IMR-90 (cell line): ENCODE measurements at regions not wholly inside any gene's neighbourhood (a gene's known extent, or its start where the extent isn't known, plus 50 kb on each side); places are given as distances from the start of the nearest gene placed in this dataset.

Source experiments
- ATAC-seq: fragments of 200-7000 bp; cut with Tn5 transposase; 2 replicates; pipeline ENCODE4 v1.9.1; 2020; ENCODE audit warnings: low read depth, mild to moderate bottlenecking, moderate library complexity
- BruUV-seq: library from RNA; stranded (reverse); fragments of 400-500 nt; replicated peaks from 2 replicates; lab custom pipeline; 2021; lab: Mats Ljungman, UMichigan
- CTCF ChIA-PET: fragments of 300-600 bp; formaldehyde crosslinking; extraction: SDS; loops from one replicate; lab custom pipeline; 2021; ENCODE audit warnings: antibody characterized with exemption; lab: Yijun Ruan, JAX
- POLR2A ChIA-PET: fragments of 300-600 bp; sonication (Branson Sonifier 250); formaldehyde crosslinking; loops from one replicate; lab custom pipeline; 2022; ENCODE audit warnings: antibody characterized with exemption; ENCODE audit not compliant: unreplicated experiment; lab: Charles Lee
- DNase-seq: peaks from one replicate; pipeline ENCODE4 v3.0.0; 2013
- H2AFZ ChIP-seq: replicated peaks from 2 replicates; pipeline ENCODE3; 2013; ENCODE audit warnings: low read length, mild to moderate bottlenecking; ENCODE audit not compliant: poor library complexity
- H2AK5ac ChIP-seq: 2 replicates; pipeline ENCODE4 v1.6.1; 2013; ENCODE audit warnings: low read depth, low read length, inconsistent platforms
- H2AK9ac ChIP-seq: replicated peaks from 2 replicates; pipeline ENCODE3; 2013; ENCODE audit warnings: mild to moderate bottlenecking, low read depth, low read length, moderate library complexity; ENCODE audit not compliant: poor library complexity
- H2BK120ac ChIP-seq: 2 replicates; pipeline ENCODE4 v1.6.1; 2013; ENCODE audit warnings: low read depth, low read length, inconsistent platforms
- H2BK15ac ChIP-seq: 3 replicates; pipeline ENCODE4 v1.6.1; 2013; ENCODE audit warnings: low read depth, low read length, inconsistent platforms
- H2BK20ac ChIP-seq: 2 replicates; pipeline ENCODE4 v1.6.1; 2013; ENCODE audit warnings: low read depth, mild to moderate bottlenecking, inconsistent platforms, low read length, moderate library complexity
- H2BK5ac ChIP-seq: 2 replicates; pipeline ENCODE4 v1.6.1; 2013; ENCODE audit warnings: mild to moderate bottlenecking, low read depth, low read length, inconsistent platforms; ENCODE audit not compliant: poor library complexity, severe bottlenecking
- H3K14ac ChIP-seq: replicated peaks from 2 replicates; pipeline ENCODE4 v1.6.1; 2013; ENCODE audit warnings: low read depth, low read length, inconsistent platforms
- H3K18ac ChIP-seq: 2 replicates; pipeline ENCODE4 v1.6.1; 2013; ENCODE audit warnings: low read depth, low read length, control low read depth
- H3K23ac ChIP-seq: 2 replicates; pipeline ENCODE4 v1.6.1; 2013; ENCODE audit warnings: low read depth, low read length, inconsistent platforms
- H3K27ac ChIP-seq: 2 replicates; pipeline ENCODE4 v1.5.1; 2013; ENCODE audit warnings: mild to moderate bottlenecking, control low read depth, low read length; ENCODE audit not compliant: insufficient read depth
- H3K27me3 ChIP-seq: 2 replicates; pipeline ENCODE4 v1.6.1; 2013; ENCODE audit warnings: low read length; ENCODE audit not compliant: control insufficient read depth, insufficient read depth
- H3K36me3 ChIP-seq: 2 replicates; pipeline ENCODE4 v1.6.1; 2013; ENCODE audit warnings: low read length, mixed read lengths; ENCODE audit not compliant: control insufficient read depth, insufficient read depth
- H3K4ac ChIP-seq: 2 replicates; pipeline ENCODE4 v1.6.1; 2013; ENCODE audit warnings: low read depth, low read length, inconsistent platforms
- H3K4me1 ChIP-seq: 2 replicates; pipeline ENCODE4 v1.6.1; 2013; ENCODE audit warnings: low read length, mixed read lengths; ENCODE audit not compliant: control insufficient read depth, insufficient read depth
- H3K4me2 ChIP-seq: 2 replicates; pipeline ENCODE4 v1.6.1; 2013; ENCODE audit warnings: low read depth, mild to moderate bottlenecking, control low read depth, low read length, moderate library complexity
- H3K4me3 ChIP-seq: 2 replicates; pipeline ENCODE4 v1.5.1; 2013; ENCODE audit warnings: low read depth, mild to moderate bottlenecking, control low read depth, low read length, moderate library complexity; ENCODE audit not compliant: insufficient read depth
- H3K56ac ChIP-seq: 2 replicates; pipeline ENCODE4 v1.6.1; 2013; ENCODE audit warnings: low read length, inconsistent platforms; ENCODE audit not compliant: insufficient read depth; ENCODE audit errors: extremely low read depth
- H3K79me1 ChIP-seq, 2 experiments: 2 replicates each; pipeline ENCODE4 v1.6.1; 2013; ENCODE audit warnings: low read length in 2 of 2, inconsistent platforms in 1 of 2, low read depth in 1 of 2
- H3K9ac ChIP-seq: 2 replicates; pipeline ENCODE4 v1.6.1; 2013; ENCODE audit warnings: low read depth, low read length, control low read depth
- H3K9me1 ChIP-seq: 2 replicates; pipeline ENCODE4 v1.6.1; 2013; ENCODE audit warnings: low read length, inconsistent platforms; ENCODE audit not compliant: insufficient read depth
- H3K9me3 ChIP-seq: 2 replicates; pipeline ENCODE4 v1.6.1; 2013; ENCODE audit warnings: low read length; ENCODE audit not compliant: control insufficient read depth, insufficient read depth
- H4K20me1 ChIP-seq: 2 replicates; pipeline ENCODE4 v1.6.1; 2013; ENCODE audit warnings: low read length, inconsistent platforms; ENCODE audit not compliant: insufficient read depth
- H4K5ac ChIP-seq: 2 replicates; pipeline ENCODE4 v1.6.1; 2013; ENCODE audit warnings: mild to moderate bottlenecking, low read depth, low read length, control low read depth
- H4K8ac ChIP-seq, 2 experiments: 2 replicates each; pipeline ENCODE4 v1.6.1; 2013; ENCODE audit warnings: low read depth in 2 of 2, low read length in 2 of 2, control low read depth in 1 of 2, inconsistent platforms in 1 of 2
- H4K91ac ChIP-seq: 2 replicates; pipeline ENCODE4 v1.6.1; 2013; ENCODE audit warnings: low read depth, low read length, inconsistent platforms; ENCODE audit not compliant: insufficient read depth
- CHD1 ChIP-seq: IDR thresholded peaks from 2 replicates; pipeline ENCODE4 v1.6.1; 2012; ENCODE audit warnings: low read depth, low read length, improper control_type of control experiment
- ELK1 ChIP-seq: fragments of 150-350 bp; IDR thresholded peaks from 2 replicates; pipeline ENCODE4 v1.6.1; 2016; ENCODE audit warnings: low read depth, mild to moderate bottlenecking, low read length, moderate library complexity, borderline replicate concordance
- FOS ChIP-seq: fragments of 150-350 bp; IDR thresholded peaks from 2 replicates; pipeline ENCODE4 v1.6.1; 2016; ENCODE audit warnings: low read depth, low read length
- WGBS, 2 experiments: methylation state at CpG; one replicate each; pipeline versions ENCODE4 v1.1.5 to v1.1.7; 2013; ENCODE audit warnings: missing lambda C conversion rate in 2 of 2; ENCODE audit not compliant: insufficient read length in 1 of 2; ENCODE audit errors: extremely low coverage in 2 of 2; 5-methylcytosine and 5-hydroxymethylcytosine counted together
- dilution Hi-C: fragments of 300-500 bp; cut with HindIII; formaldehyde crosslinking; loops from one replicate; pipeline ENCODE4 v1.14.3; 2018; ENCODE audit warnings: low sequenced_read_pairs; ENCODE audit not compliant: unreplicated experiment
- in situ Hi-C: fragments of 300-500 bp; cut with MboI; formaldehyde crosslinking; loops from 3 replicates; pipeline ENCODE4 v1.14.3; 2019; ENCODE audit warnings: low sequenced_read_pairs, inconsistent platforms, mixed read lengths
- intact Hi-C: fragments of 100-400 bp; cut with micrococcal nuclease; formaldehyde crosslinking; loops from 2 replicates; pipeline ENCODE4 v1.10.0; 2022

GRCh38 chr2:228630786-228631185, 449.3 kb upstream of the SPHKAP start:
- Histone ChIP-seq H2BK20ac (no peak overlapping the region), H3K56ac (no peak overlapping the region), H3K9ac (no peak overlapping the region), H3K4ac (no peak overlapping the region), H3K9me1 (no peaks in the 10 kb centered on the region), H4K8ac (no peak overlapping the region), H3K14ac (no peak overlapping the region), H2BK120ac (no peak overlapping the region), H3K23ac (no peak overlapping the region), H4K91ac (no peak overlapping the region), H3K18ac (no peak overlapping the region), H3K4me2 (no peak overlapping the region), H2BK5ac (no peak overlapping the region), H3K79me1 (no peaks in the 10 kb centered on the region), H3K36me3 (no peaks in the 10 kb centered on the region), H3K4me1 (no peaks in the 10 kb centered on the region), H2AK5ac (no peak overlapping the region), H3K27me3 (no peaks in the 10 kb centered on the region), H2AK9ac (no peak overlapping the region), H3K9me3 (no peaks in the 10 kb centered on the region; the same call in 1 of the 2 replicates), H3K27ac (no peak overlapping the region), H3K4me3 (no peak overlapping the region), H2BK15ac (no peak overlapping the region), H4K5ac (no peak overlapping the region), H2AFZ (no peak overlapping the region), H4K20me1 (no peaks in the 10 kb centered on the region)
- ChIA-PET CTCF (no interaction called here), POLR2A (no interaction called here)
- TF ChIP-seq CHD1 (no peak), ELK1 (no peak), FOS (no peak)
- DNase-seq (no peak), ATAC-seq (no peak)
- dilution Hi-C loops (no loop called here), in situ Hi-C loops (no loop called here), intact Hi-C loops (no loop called here)
- no TSS peak for BruUV-seq
- 86% methylated on average over 1 of the region's 2 CpGs; no CpG with 5 or more reads in 1 of the 2 experiments for WGBS, 2 experiments
